HG03460 (cell line): ENCODE measurements at regions not wholly inside any gene's neighbourhood (a gene's known extent, or its start where the extent isn't known, plus 50 kb on each side); places are given as distances from the start of the nearest gene placed in this dataset.
"Not testable (repeated sequence)": the region's sequence is repeated elsewhere in the genome, so short reads cannot be mapped to it uniquely, and the experiment has no call there.

Source experiments
- ATAC-seq: cut with Tn5 transposase; IDR thresholded peaks from one replicate; pipeline ENCODE4 v1.9.1; 2021; ENCODE audit not compliant: unreplicated experiment

GRCh38 chr2:113386780-113387433, 50.6 kb upstream of the ZNG1B start:
- ATAC-seq = not testable (repeated sequence)

DNA sequence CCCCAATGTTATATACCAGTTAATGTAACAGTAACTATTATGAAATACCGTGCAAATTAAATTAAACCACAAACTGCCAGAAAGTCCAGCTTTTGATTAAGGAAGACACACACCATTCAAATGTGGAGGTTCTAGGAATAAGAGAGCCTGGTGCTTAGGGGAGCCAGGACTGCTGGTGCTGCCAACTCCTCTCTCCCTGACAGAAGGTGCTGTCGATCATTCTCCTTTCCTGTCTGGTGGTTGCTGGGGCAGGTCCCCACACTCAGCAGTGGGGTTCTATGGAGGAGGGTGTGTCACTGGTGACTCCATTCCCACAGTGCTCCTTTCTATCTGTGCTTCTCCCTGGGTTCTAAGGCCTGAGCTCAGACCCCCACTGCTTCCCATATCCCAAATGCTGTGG, 57.9 kb upstream of the ZNG1B start:
- ATAC-seq = not testable (repeated sequence)

- peak; percentile 81 for ATAC-seq
These were observed 60.5 kb upstream of the ZNG1B start for GRCh38 chr2:113376913-113377445.

DNA sequence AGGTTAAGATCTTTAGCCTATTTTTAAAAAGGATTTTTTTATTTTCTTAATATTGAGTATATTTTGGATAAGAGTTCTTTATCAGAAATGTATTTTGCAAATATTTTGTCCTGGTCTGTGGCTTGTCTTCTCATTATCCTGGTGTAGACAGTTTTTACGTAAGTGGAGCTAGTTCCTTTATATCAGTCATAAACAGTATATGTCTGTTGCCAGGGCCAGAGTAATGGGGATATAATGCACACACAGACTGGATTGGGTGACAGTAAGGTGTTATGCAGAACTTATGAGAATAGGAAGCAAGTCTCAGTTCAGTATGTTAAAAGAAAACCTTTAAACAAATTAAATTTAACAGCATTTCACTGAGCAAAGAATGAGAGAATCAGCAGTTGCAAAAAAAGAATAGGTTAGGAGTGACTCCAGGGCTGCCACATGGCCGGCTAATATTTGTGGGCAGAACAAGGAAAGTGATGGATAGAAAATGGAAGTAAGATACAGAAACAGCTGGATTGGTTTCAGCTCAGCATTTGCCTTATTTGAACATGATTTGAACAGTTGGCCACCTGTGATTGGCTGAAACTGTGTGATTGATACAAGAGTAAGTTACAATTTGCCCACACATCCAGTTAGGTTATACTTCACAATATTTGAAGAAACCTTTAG, 61.1 kb upstream of the ZNG1B start:
- ATAC-seq = peak; percentile 11

- not testable (repeated sequence) for ATAC-seq
These were observed 62.6 kb upstream of the ZNG1B start for GRCh38 chr2:113374857-113375256.

DNA sequence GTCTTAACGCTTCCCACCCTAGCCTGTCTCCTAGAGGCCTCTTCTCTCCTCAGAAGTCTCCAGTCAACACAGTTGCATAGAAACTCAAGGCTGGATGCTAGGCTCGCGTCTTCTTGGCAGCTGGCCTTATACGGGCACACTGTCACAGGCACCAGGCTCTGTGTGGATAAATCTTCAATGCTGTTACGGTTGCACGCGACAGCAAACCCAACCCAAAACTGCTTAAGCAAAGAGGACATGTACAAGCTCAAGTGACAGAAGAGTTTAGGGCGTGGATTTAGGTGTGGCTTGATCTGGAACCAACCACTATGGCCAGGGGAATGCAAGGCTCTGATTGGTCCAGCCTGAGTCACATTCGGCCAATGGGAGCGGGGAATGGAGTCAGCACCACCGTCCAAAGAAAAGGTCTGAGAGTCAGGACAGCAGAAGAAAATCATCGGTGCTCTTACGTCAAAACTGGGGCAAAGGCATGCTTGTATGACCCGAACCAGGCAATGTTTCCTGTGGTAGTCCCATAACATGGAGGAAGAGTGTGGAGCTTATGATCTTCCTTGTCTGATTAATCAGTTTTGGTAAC, 65.1 kb upstream of the ZNG1B start:
- not testable (repeated sequence) for ATAC-seq

- no peak for ATAC-seq
These were observed 66.9 kb upstream of the ZNG1B start for GRCh38 chr2:113370478-113371091.

DNA sequence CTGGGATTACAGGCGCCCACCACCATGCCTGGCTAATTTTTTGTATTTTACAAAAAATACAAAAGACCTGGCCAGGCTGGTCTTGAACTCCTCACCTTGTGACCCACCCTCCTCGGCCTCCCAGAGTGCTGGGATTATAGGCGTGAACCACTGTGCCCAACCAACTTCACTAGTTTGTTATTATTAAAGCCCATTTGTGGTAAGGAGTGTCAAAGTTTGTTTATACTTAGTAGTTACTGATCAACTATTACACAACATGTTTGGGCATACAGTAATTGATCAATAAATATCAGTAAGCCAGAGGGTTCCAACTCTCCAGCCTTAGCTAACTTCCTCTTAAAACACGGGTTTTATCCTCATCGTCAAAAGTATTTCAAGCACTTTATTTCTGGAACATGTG, 67.5 kb upstream of the ZNG1B start:
- ATAC-seq = no peak

- ATAC-seq = not testable (repeated sequence)
These were observed 68.9 kb upstream of the ZNG1B start for GRCh38 chr2:113368581-113368980.

DNA sequence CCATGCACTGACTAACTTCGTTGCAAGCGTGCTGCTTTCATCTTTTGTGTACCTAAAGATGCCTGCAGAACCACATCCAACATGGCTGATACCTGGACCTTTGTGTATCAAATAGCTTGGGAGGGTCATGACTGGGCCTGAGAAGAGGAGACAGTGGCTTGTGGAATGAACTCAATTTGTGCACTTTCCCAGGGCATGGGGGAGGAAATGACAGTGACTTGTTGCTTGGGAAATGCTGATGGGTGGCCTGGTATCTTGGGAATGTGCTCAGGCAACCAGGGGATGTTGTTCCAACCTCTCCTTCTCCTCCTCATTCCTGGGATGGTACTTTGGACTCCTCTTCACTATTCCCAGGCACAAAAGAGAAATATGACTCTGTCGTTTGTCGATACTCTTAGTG, 70.7 kb upstream of the ZNG1B start:
- ATAC-seq = not testable (repeated sequence)

- not testable (repeated sequence) for ATAC-seq
These were observed 71.7 kb upstream of the ZNG1B start for GRCh38 chr2:113365791-113366190.

GRCh38 chr2:113365290-113365689, 72.2 kb upstream of the ZNG1B start:
- ATAC-seq = not testable (repeated sequence)

DNA sequence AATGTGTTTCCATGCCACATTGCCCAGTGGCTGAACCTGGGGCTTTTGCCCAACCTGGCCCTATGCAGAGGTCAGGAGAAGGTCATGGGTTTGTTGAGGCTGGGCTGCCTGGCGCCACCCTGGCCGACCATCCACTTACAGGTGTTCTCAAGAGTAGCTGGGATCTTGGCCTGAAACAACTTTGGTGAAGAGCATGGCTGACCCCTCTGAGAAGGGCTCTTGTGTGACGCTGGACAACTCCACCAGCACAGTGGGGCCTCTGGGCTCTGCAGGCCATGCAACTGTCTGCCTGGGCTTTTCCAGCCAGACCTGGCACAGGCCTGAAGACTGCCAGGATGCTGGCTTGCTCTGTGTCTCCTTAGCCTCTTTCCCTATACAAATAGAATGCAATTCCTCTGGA, 76.4 kb upstream of the ZNG1B start:
- no peak for ATAC-seq

GRCh38 chr2:113357071-113357470, 78.3 kb upstream of the PAX8 start:
- no peak for ATAC-seq

- ATAC-seq = not testable (repeated sequence)
These were observed 77.6 kb upstream of the PAX8 start for GRCh38 chr2:113356284-113356683.

GRCh38 chr2:113355339-113356015, 76.8 kb upstream of the PAX8 start:
- ATAC-seq = not testable (repeated sequence)

DNA sequence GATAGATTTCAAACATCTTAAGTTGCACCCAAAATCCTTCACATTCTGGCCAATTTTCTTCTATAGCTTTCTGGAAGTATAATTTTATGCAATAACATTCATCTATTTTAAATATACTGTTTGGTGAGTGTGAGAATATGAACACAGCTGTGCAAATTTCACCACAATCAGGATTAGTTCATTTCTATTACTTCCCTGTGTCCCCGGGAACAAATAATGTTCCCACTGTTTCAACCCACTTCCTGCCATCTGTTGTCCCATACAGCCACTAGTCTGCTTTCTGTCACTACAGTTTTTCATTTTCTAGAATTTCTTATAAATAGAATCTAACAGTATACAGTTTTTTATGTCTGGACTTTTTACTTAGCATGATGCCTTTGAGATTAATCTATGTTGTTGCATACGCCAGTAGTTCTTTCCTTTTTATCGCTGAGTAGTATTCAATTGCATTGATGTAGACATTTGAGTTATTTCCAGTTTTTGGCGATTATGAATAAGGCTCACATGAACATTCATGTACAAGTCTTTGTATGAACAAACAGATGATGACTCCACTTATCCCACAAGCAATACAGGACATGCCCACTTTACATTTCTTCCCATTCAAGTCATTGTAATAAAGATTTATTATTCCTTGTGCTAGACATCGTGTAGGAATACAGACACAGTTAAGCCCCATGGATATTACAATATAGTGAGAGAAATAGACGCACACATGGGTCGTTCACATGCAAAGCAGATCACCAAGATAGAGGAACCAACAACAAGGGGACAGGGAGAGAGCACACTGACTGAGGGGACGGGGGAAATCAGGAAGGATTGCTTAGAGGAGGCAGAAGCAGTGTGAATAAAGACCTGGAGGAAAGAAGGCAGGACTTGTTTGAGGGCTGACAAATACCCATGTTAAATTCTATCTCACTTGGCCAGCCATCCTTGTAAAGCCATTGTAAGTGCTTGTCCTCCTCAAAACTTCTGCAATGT, 72.9 kb upstream of the PAX8 start:
- no peak for ATAC-seq

- not testable (repeated sequence) for ATAC-seq
These were observed 65.1 kb upstream of the PAX8 start for GRCh38 chr2:113343800-113344199.

GRCh38 chr2:113342650-113343049, 63.9 kb upstream of the PAX8 start:
- ATAC-seq = no peak

DNA sequence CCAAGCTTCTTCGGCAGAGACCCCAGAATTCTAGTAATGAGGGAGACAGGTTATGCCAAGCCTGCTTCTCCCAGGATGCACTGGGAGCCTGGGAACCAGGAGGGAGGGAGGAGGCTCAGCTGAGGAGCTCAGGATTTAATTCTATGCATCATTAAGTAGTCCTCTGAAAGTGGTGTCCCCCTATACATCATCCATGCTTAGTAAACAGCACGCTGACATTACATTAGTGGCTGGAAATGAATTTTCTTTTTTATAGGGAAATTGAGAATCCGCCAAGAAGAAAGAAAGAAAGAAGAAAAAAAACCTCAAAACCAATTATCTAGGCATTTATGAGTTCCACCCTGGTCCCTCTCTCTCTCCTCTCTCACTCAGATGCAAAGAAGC, 63.1 kb upstream of the PAX8 start:
- not testable (repeated sequence) for ATAC-seq
